GM18508 (cell line): ENCODE measurements at regions not wholly inside any gene's neighbourhood (a gene's known extent, or its start where the extent isn't known, plus 50 kb on each side); places are given as distances from the start of the nearest gene placed in this dataset.

ENCODE experiments used
- ATAC-seq: cut with Tn5 transposase; IDR thresholded peaks from one replicate; pipeline ENCODE4 v1.9.1; 2021; ENCODE audit warnings: moderate number of reproducible peaks; ENCODE audit not compliant: insufficient read depth, unreplicated experiment

DNA sequence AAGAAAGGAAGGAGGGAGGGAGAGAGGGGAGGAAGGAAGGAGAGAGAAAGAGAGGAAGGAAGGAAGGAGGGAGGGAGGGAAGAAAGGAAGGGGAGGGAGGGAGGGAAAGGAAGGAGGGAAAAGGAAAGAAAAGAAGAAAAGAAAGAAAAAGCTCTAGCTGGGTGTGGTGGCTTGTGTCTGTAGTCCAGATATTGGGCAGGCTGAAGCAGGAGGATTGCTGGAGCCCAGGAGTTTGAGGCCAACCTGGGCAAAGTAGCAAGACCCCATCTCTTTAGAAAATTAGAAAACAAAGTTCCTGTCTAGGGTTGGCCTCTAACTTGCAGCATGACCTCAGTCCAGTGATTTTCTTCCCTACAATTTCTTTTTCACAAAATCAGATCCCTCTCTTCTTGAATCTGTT is 208.2 kb upstream of the NUDT4 start:
- ATAC-seq, result no peak

GRCh38 chr12:93170928-93171327 is 206.8 kb upstream of the NUDT4 start:
- no peak for ATAC-seq

DNA sequence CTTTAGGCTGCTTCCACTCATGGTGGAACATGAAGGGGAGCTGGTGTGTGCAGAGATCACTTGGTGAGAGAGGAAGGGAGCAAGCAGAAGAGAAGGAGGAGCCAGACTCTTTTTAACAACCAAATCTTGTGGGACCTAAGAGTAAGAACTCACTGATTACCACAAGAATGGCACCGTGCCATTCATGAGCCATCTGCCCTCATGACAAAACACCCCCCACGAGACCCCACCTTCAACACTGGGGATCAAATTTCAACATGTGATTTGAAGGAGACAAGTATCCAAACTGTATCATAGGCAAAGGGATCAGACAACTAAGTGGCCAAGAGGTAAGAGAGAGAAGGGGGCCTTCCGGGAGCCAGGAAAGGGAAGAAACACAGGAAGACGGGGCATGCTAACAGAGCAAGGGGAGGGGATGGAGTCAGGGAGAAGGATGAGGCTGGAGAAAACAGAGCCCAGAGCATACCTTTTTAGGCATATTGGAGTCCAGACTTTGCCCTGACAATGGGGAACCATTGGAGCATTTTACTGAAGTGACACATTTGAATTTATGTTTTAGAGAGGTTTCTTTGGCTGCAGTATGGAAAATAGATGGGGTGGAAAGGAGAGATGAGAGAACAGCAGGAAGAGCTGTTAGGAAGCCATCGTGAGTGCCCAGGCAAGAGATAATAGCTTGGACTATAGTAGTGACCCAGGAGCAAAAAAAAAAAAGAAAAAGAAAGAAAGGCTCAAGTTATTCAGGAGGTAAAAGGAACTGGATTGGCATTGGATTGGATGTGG is 204.4 kb upstream of the NUDT4 start:
- no peak for ATAC-seq

DNA sequence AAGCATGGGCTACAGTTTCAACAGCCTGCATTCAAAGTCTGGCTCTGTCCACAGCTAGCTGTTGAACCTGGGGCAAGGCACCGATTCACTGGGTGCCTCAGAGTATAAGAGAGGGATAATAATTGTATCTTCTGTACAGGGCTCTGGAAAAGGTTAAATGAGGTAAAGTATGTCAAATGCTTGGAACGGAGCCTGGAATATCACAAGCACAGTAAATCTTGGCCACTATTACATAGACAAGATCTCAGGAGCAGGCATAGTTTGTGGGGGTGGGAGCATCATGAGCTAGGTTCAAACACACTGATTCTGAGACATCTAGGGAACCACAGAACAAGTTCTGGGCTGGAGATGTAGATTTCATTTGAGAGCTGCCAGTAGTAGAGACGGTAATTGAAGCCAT is 203.7 kb upstream of the NUDT4 start:
- ATAC-seq, result no peak

GRCh38 chr12:93174473-93174872 is 203.3 kb upstream of the NUDT4 start:
- no peak for ATAC-seq

DNA sequence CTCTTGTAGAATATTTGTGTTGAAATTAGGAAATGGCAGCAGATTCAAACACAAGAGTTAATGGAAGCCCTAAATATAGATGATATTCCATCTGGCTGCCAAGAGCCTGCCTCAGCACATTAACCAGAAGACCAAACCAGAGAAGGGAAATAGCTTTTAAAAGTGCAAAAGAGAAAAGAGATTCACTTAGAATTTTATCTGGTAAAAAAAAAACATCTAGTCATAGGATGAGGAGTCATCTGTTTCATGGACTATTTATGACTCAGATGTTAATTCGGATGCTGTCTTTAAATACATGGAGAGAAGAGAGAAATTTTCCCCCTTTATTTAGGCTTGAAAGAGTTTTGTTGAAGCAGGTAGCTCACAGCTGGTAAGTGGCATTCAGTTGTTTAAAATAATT is 201.6 kb upstream of the NUDT4 start:
- ATAC-seq, result no peak

GRCh38 chr12:93176610-93177126 is 201.1 kb upstream of the NUDT4 start:
- ATAC-seq, result no peak

DNA sequence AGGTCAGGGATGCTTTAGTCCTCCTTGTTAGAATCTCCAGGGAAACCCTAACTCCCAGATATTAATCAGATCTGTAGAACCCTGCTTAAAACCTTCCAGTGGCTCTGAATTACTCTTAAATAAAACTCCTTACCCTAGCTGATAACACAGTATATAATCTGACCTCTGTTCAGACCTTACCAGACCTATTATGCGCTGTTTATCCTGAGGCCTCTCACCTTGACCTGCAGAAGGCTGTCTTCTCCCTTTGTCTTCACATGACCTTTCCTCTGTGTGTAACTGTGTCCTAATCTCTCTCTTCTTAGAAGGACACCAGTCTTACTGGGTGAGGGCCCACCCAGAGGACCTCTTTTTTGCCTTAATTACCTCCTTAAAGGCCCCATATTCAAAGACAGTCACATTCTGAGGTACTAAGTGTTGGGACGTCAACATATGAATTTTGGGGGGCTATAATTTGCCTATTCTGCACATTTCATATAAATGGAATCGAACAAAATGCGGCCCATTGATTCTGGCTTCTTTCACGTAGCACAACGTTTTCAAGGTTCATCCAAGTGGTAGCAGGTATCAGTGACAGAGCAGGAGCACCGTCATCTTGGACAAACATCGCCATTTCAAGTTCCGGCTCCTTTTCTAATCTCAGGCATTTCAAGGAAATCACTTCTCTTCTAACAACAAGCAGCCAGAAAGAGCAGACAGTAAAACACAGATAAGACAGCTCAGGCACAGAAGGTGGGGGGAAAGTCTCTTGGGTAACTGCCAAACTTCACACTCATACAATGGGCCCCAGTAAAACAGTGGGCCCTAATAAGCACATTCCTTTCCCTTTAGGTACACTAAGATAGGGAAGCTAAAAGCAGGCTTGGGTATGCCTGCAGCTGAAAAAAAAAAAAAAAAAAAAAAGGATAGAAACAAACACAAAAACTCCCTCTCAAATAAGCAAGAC is 200.2 kb upstream of the NUDT4 start:
- no peak for ATAC-seq

DNA sequence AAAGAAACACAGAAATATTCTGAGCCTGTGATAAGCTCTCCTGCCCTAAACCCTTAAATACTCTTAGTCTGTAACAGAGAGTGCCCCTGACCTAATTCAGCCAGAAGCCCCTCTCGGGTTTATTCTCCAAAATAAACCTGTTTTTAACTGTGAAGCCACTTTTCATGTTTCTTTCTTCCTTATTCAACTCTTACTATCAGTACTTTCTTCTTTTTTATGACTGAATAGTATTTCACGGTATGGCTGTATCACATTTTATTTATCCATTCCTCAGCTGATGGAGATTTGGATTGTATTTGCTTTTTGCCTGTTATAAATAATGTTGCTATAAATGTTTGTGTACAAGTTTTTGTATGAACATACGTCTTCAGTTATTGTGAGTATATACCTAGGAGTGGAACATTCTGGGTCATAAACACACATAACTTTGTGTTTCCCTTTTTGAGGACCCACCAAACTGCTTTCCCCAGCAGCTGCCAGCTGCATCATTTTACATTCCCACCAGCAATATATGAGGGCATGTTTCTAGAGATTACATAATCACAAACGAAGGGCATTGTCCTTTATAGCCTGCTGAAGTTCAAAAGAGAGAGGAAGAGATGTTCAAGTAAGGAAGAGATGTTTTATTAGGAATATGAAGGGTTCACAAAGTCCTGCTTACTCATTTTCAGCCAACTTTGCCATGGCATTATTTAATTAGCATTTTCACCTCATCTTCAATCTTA is 199.4 kb upstream of the NUDT4 start:
- no peak for ATAC-seq

- no peak for ATAC-seq
Measured at GRCh38 chr12:93179792-93180191, 197.9 kb upstream of the NUDT4 start.

DNA sequence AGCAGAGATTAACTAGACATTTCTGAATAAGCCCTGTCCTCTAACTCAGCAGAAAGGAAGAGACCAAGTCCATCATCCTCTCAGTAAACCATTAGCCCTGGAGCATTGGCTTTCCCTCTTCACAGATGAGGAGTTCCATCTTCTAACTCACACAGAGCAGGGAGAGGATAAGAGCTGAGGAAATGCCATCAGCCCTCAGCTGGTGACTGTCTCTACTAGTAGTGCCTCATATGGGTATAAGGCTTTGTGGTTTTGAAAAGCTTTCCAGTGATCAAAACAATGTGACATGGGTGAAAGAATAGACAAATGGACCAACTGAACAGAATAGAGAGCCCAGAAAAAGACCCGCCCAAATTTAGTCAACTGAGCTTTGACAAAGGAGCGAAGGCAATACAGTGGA is 197.2 kb upstream of the NUDT4 start:
- no peak for ATAC-seq

DNA sequence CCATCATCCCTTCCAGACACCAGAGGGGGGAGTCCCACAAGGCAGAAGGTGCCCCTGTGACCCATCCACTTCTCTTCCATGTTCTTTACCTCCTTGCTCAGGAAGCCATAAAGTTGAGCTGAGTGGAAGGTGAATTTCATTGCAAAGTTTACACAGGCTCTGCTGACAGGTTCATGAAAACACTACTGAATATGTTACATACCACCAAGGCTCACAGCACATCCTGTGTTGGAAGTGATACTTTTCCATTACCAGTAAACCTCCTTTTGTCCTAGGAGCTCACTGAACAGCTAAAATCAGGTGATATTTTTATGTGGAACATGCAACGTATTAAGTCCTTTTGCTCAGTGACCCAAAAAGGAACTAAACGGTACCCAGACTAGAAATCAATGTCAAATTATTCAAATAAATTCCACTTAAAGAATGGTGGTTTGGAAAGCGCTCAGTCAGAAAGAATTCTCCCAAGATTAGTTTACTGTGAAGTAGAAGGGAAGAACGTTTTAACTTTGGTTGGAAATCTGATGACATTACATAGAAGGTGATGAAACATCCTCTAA is 196.2 kb upstream of the NUDT4 start:
- no peak for ATAC-seq

GRCh38 chr12:93183940-93184671 is 193.6 kb upstream of the NUDT4 start:
- ATAC-seq, result peak; percentile 70

- ATAC-seq, result no peak
Measured at GRCh38 chr12:93184672-93185368, 192.9 kb upstream of the NUDT4 start.

GRCh38 chr12:93185369-93185741 is 192.4 kb upstream of the NUDT4 start:
- ATAC-seq, result no peak

GRCh38 chr12:93186131-93186530 is 191.6 kb upstream of the NUDT4 start:
- ATAC-seq, result no peak

DNA sequence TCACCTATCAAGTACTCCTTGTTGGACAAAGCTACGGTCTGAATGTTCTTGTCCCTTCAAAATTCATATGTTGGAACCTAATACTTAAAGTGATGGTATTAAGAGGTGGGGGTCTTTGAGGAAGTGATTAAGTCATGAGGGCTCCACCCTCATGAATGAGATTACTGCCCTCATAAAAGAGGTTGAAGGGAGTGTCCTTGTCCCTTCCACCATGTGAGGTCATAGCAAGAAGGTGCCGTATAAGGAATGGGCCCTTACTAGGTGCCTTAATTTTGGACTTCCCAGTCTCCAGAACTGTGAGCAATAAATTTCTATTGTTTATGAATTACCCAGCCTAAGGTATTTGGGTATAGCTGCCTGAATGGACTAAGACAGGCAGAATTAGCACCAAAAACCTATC is 191.1 kb upstream of the NUDT4 start:
- no peak for ATAC-seq

DNA sequence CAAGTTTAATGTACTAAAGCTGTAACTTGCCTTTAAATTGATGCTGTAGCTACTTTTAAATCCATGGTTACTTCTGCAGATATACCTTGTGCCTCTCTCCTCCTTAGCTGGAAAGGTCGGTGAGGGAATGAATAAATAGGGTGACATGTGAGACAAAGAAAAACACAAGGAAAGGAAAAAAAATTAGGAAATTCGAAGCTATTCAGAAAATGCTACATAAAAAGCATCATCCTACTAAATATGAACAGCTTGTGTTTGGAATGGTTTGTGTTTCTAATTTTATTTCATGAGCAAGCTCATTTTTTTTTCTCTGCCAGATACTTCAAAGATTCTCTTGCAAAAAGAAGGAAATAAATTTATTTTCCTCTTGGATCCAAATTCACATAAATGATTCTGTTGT is 186.3 kb upstream of the NUDT4 start:
- ATAC-seq, result no peak

DNA sequence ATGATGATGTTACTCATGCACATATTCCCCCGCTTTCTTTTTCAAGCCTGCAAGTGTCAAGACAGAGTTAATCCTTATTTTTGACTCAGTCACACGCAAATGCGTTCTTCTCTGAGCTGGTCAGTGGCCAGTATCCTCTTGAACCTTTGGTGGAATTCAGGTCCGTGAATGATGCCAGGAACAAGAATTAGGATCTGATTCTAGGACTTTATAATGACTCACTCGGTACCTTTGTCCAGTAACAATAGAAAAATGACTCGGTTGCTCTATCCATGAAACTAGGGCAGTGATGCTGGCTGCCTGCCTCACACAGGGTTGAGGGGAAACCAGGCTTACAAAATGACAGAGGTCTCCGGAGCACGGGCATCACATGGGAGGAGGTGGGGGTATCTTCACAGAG is 185.8 kb upstream of the NUDT4 start:
- no peak for ATAC-seq
